PC-9 (cell line): ENCODE measurements at regions not wholly inside any gene's neighbourhood (a gene's known extent, or its start where the extent isn't known, plus 50 kb on each side); places are given as distances from the start of the nearest gene placed in this dataset.

Experiments used
- CTCF ChIP-seq: fragments of 200-600 bp; sonication (generic); conservative IDR thresholded peaks from 2 replicates; pipeline ENCODE4 v1.6.1; 2017; ENCODE audit warnings: mixed run types, antibody characterized with exemption, mild to moderate bottlenecking, moderate library complexity
- EZH2 ChIP-seq: fragments of 200-600 bp; sonication (generic); IDR thresholded peaks from 2 replicates; pipeline ENCODE4 v1.8.0; 2017; ENCODE audit warnings: antibody characterized with exemption, low read depth

DNA sequence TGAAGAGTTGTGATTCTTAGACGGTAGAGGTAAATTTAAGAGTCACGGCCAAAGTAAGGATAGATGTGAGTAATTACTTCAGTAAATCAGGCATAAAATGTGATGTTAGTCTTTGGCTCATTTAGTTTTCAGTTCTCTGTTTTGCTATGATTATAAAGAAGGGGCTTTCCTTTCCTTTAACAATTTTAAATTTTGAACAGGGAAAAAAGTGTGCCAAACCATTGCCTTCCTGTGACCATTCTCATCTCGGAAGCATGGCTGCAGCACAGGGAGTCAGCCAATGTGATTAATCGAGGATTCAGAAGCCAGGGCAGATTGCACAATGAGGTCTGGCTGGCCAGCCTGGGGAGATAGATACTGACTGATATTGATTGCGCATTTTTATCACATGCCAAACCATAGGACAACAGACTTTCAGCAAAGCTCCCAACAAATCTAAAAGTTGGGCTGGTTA is 480.2 kb upstream of the PRICKLE1 start:
- TF ChIP-seq CTCF (no peak), EZH2 (no peak)
